HG03354 (cell line): ENCODE measurements at regions not wholly inside any gene's neighbourhood (a gene's known extent, or its start where the extent isn't known, plus 50 kb on each side); places are given as distances from the start of the nearest gene placed in this dataset.

Experiments
- ATAC-seq: cut with Tn5 transposase; IDR thresholded peaks from one replicate; pipeline ENCODE4 v1.9.1; 2021; ENCODE audit warnings: mild to moderate bottlenecking; ENCODE audit not compliant: unreplicated experiment, poor library complexity, severe bottlenecking

DNA sequence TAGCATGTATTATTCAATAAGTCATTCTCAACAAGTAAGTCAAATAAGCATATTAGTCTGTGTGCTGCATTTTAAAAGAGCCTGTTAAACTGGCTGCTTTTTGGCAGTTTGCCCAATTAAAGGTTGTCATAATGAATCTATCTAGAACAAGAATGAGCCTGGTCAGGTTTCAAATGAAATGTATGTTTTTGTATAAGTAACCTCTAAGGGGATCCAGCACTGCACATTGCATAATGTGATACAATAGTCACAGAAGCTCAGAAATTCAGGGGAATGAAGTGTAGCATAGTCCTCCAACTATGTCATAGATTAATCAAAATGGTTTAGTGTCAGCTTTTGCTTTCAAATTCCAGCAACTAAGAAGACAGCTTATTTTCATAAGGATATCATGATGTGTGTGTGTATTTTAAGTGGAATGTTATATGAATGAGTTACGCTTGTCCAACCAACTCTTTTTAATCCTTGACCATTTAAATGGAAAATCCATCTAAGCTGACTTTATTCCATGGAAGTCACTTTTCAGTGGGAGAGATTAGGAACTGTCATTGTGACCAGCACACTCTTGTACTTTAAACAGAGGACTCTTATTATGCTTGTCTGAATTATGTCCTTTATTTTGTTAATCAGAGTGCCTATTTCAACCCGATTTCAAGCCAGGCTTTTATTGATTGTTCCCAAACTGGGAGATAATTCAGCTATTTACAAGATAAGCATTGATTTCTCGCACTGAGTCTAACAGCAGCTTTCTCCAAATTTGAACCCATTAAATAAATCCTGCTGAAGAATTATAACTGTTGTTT is 283.9 kb upstream of the ADAMTSL1 start:
- ATAC-seq = no peak

- no peak for ATAC-seq
These were observed 283.1 kb upstream of the ADAMTSL1 start for GRCh38 chr9:18190671-18191374.

- ATAC-seq = no peak
These were observed 279.6 kb upstream of the ADAMTSL1 start for GRCh38 chr9:18194316-18194715.

DNA sequence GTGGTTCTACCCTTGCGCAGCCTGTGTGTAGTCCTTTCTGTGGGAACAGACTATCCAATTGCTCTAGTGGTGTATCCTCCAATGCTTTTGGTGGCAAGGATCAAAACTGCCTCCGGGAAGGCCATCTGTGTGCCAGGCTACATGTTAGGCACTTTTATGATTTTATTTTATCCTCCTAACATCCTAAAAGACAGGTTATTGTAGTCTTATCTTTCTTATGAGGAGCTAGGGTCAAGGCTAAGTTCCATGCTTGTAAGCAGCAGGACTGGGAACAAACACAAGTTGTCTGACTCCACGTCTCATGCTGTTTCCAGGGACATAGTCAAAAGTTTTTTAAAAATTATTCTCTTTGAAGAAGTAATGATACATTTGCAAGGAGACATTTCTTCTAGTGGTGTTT is 278.7 kb upstream of the ADAMTSL1 start:
- no peak for ATAC-seq

- no peak for ATAC-seq
These were observed 271.0 kb upstream of the ADAMTSL1 start for GRCh38 chr9:18202924-18203323.

GRCh38 chr9:18207735-18208134 is 266.2 kb upstream of the ADAMTSL1 start:
- ATAC-seq = no peak

DNA sequence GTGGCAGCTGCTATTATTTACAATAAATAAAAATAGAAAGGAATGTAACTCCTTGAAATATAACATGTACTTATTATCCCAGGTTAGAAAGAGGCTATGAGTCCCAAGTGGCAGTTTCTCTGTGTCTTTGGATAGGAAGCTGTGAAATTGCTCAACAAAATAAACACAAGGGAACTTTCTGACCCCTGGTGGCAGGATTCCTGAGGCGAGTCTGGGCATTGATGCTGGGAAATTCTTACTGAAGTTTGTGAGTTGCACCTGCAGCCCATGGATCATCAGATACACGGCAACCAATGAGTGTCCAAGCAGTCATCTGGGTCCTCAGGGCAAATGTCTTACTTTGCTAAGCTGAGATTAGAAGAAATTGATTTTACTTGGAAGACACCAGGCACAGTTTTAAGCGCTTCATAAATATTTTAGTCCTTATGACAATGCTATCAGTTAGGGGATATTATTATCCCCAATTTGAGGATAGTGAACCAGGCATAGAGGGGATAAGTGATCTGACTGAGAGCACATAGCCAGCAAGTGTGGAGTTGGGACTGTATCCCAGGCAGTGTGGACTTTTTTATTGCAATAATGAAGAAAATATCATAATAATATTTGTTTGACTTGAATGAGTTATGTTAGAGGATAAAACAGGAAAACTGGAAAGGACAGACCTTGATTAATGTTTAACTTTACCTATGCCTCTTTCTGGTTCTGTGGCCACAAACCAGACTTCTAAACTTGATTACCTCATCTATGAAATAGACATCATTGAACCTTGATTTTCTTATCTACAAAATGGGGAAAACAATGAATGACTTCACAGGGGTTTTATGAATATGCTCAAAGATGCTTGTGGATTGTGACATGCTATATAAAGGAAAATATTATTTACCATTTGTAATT is 265.5 kb upstream of the ADAMTSL1 start:
- no peak for ATAC-seq

GRCh38 chr9:18215626-18216025 is 258.3 kb upstream of the ADAMTSL1 start:
- no peak for ATAC-seq

DNA sequence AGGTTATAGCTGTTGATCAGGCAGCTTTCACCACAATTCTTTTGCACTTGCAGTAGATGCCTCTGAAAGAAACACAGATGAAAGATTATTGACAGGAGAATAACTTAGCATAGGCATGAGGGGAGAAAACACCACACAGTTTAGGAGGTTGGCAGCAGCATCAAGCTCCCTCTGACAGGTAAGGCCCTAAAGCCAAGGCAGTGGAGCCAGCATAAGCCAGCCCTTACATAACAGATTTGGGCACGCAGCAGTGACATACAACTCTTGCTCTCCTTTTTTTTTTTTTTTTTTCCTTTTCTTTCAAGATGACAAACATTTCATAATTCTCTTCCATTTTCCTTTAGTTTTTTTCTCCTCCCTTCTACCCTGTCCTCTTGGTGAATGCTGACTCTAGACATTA is 257.6 kb upstream of the ADAMTSL1 start:
- ATAC-seq = no peak

DNA sequence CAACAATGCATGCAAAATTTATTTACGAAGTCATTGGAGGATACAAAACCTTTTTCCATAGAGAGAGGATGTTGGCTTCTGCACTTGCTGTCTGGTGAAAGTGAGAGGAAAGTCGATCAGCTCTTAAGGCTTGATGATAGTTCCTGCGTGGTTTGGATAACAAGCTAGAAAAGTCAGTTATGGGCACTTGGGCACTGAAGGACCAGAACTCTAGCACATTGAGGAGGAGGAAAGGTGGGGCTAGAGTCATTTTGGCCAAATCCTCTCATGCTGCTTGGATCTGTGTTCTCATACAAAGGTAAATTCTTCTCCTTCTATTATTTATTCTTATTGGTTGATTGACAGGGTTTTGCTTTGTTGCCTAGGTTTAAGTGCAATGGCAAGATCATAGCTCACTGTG is 245.9 kb upstream of the ADAMTSL1 start:
- no peak for ATAC-seq

DNA sequence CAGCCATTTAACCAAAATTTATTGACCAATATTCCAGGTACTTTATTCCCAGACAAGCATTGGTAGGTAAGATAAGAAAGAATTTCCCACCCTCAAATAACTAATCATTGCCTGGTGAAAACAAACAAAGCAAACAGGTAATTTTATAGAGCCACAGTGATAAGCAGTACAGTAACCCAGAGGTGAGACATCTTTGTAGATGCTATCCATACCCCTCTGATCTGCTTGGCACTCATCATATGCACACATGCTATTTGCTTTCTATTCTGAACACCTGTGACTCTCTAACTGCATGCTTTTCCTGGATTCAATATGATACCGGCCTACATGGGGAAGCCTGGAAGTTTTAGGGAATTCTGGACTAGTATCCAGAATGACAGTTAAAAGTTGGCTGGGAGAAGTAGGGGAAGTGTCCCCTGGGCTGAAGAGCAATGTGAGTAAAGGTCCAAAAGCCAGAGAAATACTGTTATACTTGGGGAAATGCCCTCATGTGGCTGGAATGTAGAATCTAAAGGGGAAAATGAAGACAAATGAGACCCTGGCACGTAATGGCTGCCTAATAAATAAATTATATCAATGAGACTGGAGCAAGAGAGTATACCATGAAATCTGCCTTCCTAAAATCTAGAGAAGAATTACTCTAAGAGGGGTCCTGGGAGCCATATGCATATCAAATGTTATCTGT is 243.8 kb upstream of the ADAMTSL1 start:
- no peak for ATAC-seq

GRCh38 chr9:18233311-18233710 is 240.6 kb upstream of the ADAMTSL1 start:
- ATAC-seq = no peak

- ATAC-seq = no peak
These were observed 240.0 kb upstream of the ADAMTSL1 start for GRCh38 chr9:18233776-18234445.

DNA sequence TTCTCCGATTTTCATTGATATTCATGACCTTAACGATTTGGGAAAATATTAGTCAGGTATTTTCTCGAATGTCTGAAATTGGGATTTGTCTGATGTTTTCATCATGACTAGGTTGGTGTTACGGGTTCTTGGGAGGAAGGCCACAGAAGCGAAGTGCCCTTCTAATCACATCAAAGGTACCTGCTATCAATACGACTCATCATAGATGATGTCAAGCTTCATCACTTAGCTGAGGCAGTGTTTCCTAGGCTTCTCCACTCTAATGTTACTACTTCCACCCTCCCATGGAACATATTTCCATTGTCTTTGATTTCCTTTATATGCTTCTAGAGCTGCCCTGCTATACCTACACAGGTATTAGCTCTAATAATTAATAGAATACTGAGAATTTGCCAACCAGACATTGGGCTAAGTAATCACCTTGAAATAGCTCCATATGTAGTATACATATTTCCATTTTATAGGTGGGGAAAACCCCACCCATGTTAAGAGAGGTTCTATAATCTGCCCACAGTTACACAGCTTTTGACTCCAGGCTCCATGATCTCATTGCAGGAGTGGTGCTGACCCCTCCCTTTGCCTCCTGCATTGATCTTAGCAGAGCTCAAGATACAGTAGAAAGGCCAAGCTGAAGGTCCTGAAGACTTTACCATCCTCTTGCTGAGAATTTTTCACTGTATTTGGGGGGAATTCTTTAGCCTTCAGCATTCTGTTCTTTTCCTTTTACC is 238.6 kb upstream of the ADAMTSL1 start:
- ATAC-seq = no peak

DNA sequence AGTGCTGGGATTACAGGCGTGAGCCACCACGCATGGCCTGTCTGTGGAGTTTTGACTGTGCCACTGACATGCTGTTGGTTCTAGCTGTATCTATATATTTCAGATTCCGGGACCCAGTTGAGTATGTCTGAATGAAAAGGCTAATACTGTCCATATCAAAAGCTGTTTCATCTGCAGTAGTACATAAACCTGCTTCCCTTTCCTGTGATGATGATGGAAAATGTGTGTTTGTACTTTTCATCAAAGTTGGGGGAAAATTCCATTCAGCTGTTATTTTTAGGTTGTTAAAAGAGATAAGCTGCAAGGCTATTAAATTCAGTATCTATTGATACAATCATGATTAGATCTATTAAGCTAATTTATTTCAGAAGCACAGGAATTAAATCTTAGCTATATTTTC is 237.6 kb upstream of the ADAMTSL1 start:
- ATAC-seq = no peak

GRCh38 chr9:18237776-18238175 is 236.2 kb upstream of the ADAMTSL1 start:
- no peak for ATAC-seq

DNA sequence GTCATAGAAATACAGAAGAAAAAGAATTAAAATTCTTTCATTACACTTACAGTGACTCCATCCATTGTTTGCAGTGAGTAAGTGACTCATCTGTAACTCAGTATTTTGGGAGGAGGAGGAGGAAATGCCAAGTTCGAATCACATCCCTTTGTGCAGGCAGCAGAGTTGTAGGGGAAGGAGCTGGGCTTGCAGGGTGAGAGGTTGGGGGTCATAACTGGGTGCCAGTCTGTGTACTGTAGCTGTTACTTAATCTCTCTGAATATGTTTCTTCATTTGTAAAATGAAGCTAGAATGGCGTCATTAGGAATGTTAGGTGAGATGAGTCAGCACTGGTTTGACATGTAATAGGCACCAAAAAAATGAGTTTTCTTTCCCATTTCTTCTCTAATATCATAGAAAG is 235.7 kb upstream of the ADAMTSL1 start:
- no peak for ATAC-seq

DNA sequence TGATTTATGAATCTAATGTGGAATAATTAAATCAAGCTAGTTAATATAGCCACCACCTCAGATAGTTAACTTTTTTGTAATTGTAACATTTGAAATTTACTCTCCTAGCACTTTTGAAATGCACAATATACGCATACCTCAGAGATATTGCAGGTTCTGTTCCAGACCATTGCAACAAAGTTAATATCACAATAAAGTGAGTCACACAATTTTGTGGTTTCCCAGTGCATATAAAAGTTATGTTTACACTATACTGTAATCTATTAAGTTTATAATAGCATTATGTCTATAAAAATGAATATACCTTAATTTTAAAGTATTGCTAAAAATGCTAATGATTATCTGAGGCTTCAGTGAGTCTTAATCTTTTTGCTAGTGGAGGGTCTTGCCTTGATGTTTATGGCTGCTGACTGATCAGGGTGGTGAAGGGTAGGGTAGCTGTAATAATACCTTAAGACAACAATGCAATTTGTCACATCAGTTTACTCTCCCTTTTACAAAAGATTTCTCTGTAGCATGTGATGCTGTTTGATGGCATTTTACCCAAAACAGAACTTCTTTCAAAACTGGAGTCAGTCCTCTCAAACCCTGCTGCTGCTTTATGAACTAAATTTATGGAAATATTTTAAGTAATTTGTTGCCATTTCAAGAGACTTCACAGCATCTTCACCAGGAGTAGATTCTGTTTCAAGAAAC is 235.1 kb upstream of the ADAMTSL1 start:
- ATAC-seq = no peak
